ENCODE measurements at regions not wholly inside any gene's neighbourhood (a gene's known extent, or its start where the extent isn't known, plus 50 kb on each side); places are given as distances from the start of the nearest gene placed in this dataset.

GRCh38 chr7:94272821-94273583 is 121.7 kb upstream of the COL1A2 start:
- no peak overlapping the region for H3K4me3 ChIP-seq (ENCODE audit: low read depth, low read length)
- TF ChIP-seq CTCF (conservative IDR thresholded peaks at IDR 0.05; ENCODE audit: low read depth, low read length): no peak
- DNase-seq (ENCODE audit: low read depth): no peak

- DNase-seq (ENCODE audit: low read depth): no peak
Measured at GRCh38 chr7:94274828-94275227, 119.9 kb upstream of the COL1A2 start.

DNA sequence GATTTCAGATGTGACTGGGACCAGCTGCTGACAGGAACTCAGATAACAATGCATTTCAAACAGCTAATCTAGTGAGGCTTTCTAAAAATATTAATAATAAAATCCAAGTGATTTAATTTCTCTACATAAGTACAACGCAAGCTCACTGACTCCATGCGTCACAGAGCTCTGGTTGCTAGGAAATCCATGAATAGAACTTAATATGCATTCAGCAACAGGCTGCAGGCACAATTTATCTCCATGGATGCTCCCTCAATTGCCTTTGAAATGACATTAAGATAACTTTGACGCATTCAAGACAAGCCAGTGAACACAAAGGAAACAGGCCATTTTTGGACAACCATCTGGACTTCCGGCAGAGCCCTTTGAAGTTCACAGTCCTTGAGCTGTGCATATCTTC is 118.7 kb upstream of the COL1A2 start:
- TF ChIP-seq CTCF (conservative IDR thresholded peaks at IDR 0.05; ENCODE audit: low read depth, low read length): no peak
- no peak overlapping the region for H3K4me3 ChIP-seq (ENCODE audit: low read depth, low read length)
- no peak for DNase-seq (ENCODE audit: low read depth)

More at GRCh38 chr7:94274828-94275227, 119.9 kb upstream of the COL1A2 start:
- TF ChIP-seq CTCF (conservative IDR thresholded peaks at IDR 0.05; ENCODE audit: low read depth, low read length): no peak
- H3K4me3 ChIP-seq (ENCODE audit: low read depth, low read length): no peak overlapping the region

DNA sequence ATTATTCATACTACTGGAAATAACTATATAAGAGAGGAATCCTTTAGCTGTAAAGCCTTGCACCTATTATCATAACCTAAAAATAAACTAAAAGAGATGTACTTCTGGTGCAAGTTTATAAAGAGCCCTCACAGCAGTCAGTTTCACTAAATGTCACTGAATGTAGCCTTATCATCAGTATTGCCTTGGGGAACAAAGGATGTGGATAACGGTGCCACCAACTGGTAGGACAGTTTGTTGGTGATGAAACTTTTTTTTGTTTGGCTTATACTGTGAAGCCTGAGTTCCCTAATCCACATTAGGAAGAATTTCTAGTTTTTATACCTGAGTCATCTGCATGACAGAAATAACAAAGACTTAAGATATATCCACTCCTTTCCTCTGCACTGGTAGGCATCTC is 117.9 kb upstream of the COL1A2 start:
- no peak overlapping the region for H3K4me3 ChIP-seq (ENCODE audit: low read depth, low read length)
- TF ChIP-seq CTCF (conservative IDR thresholded peaks at IDR 0.05; ENCODE audit: low read depth, low read length): peak; percentile 50
- peak; percentile 75 for DNase-seq (ENCODE audit: low read depth)

- H3K4me3 ChIP-seq (ENCODE audit: low read depth, low read length): no peak overlapping the region
- no peak for TF ChIP-seq CTCF (conservative IDR thresholded peaks at IDR 0.05; ENCODE audit: low read depth, low read length)
- peak; percentile 64 for DNase-seq (ENCODE audit: low read depth)
Measured at GRCh38 chr7:94277236-94277635, 117.5 kb upstream of the COL1A2 start.

DNA sequence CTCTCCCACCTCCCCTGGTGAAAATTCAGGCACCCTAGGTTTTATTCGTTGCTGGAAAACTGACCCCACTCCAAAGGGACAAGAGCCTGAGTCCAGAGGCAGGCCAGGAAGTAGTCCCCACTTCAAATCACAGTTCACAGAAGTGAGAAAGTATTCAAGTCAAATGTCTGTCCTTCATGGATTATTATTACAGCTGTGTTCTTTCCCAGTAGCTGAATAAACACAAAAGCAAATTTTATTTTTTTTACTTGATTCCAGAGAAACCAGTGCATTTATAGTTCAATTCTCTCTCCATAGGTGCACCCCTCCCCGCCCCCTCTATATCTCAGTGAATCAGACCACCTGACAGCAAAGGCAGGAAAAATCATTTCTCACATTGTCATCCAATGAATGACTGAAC is 113.8 kb upstream of the COL1A2 start:
- TF ChIP-seq CTCF (conservative IDR thresholded peaks at IDR 0.05; ENCODE audit: low read depth, low read length): no peak
- H3K4me3 ChIP-seq (ENCODE audit: low read depth, low read length): no peak overlapping the region
- no peak for DNase-seq (ENCODE audit: low read depth)

- no peak overlapping the region for H3K4me3 ChIP-seq (ENCODE audit: low read depth, low read length)
- DNase-seq (ENCODE audit: low read depth): peak; percentile 36
- no peak for TF ChIP-seq CTCF (conservative IDR thresholded peaks at IDR 0.05; ENCODE audit: low read depth, low read length)
Measured at GRCh38 chr7:94284104-94284503, 110.6 kb upstream of the COL1A2 start.
